ENCODE measurements at regions not wholly inside any gene's neighbourhood (a gene's known extent, or its start where the extent isn't known, plus 50 kb on each side); places are given as distances from the start of the nearest gene placed in this dataset.

- H3K79me1 ChIP-seq (ENCODE audit: low read depth, low read length): no peaks in the 10 kb centered on the region
- no peak overlapping the region for H3K18ac ChIP-seq (ENCODE audit: extremely low read depth, low read length)
- H2BK120ac ChIP-seq (replicated peaks; ENCODE audit: low read depth, low read length): no peak overlapping the region
- no peak overlapping the region for H3K9ac ChIP-seq (replicated peaks in 1 of 4; ENCODE audit: extremely low read depth in 1 of 4, low read depth in 3 of 4, low read length in 3 of 4)
- no peak overlapping the region for H4K5ac ChIP-seq (ENCODE audit: insufficient read length, low read depth, low read length)
- no peaks in the 10 kb centered on the region for H3K79me2 ChIP-seq (ENCODE audit: control insufficient read depth in 1 of 2, insufficient read depth in 2 of 2, low read length in 2 of 2)
- H3K4me1 ChIP-seq (replicated peaks in 1 of 4; ENCODE audit: control insufficient read depth in 3 of 4, insufficient read depth in 4 of 4, low read length in 3 of 4): no peaks in the 10 kb centered on the region
- H3K27me3 ChIP-seq (replicated peaks in 1 of 4; ENCODE audit: control insufficient read depth in 3 of 4, extremely low read depth in 1 of 4, insufficient read depth in 3 of 4, low read length in 3 of 4): no peaks in the 10 kb centered on the region; a peak in 1 of 7 replicates
- POLR2A ChIA-PET (ENCODE audit: partially characterized antibody): no interaction called here
- H4K91ac ChIP-seq (replicated peaks; ENCODE audit: insufficient read length, low read length): no peak overlapping the region
- no peak for DNase-seq (ENCODE audit: low read depth in 1 of 2, low spot score in 2 of 2)
- no peak overlapping the region for H3K4ac ChIP-seq (replicated peaks; ENCODE audit: insufficient read length, low read depth, low read length)
- no peak overlapping the region for H3K4me3 ChIP-seq (ENCODE audit: extremely low read depth in 1 of 4, insufficient read depth in 2 of 4, low read depth in 3 of 4, low read length in 4 of 4)
- H3K4me2 ChIP-seq (ENCODE audit: insufficient read depth in 1 of 2, low read depth in 2 of 2, low read length in 2 of 2): no peak overlapping the region
- no peaks in the 10 kb centered on the region for H3K23me2 ChIP-seq (ENCODE audit: low read depth, low read length)
- no peak overlapping the region for H2BK20ac ChIP-seq (ENCODE audit: low read length)
- no peak overlapping the region for H3K23ac ChIP-seq (ENCODE audit: insufficient read length)
- H4K20me1 ChIP-seq (replicated peaks in 1 of 2; ENCODE audit: control insufficient read depth in 1 of 2, insufficient read depth in 2 of 2, low read length in 2 of 2): no peaks in the 10 kb centered on the region
- 78% methylated on average over 5 of the region's 5 CpGs; no CpG with 5 or more reads in 1 of the 2 experiments for WGBS, 2 experiments (ENCODE audit: extremely low coverage in 1 of 2, insufficient coverage in 1 of 2, insufficient read length in 1 of 2, insufficient replicate concordance in 2 of 2, low coverage in 1 of 2, low lambda C conversion rate in 2 of 2, missing lambda C conversion rate in 1 of 2)
- H2AK5ac ChIP-seq (ENCODE audit: low read depth, low read length): no peak overlapping the region
- no peak overlapping the region for H3K14ac ChIP-seq (ENCODE audit: insufficient read length)
- H3K27ac ChIP-seq (ENCODE audit: low read depth, low read length): no peak overlapping the region
- no peak overlapping the region for H2AFZ ChIP-seq (ENCODE audit: low read length)
- FAIRE-seq: no peak
- no peak overlapping the region for H4K8ac ChIP-seq (ENCODE audit: extremely low read depth, insufficient read depth, low read length)
- CTCF ChIA-PET (ENCODE audit: partially characterized antibody): interaction anchor here (0.7 to 3.6 kb wide), 4 partner anchors 15 to 91 kb away, joined by 3 to 17 read pairs (median 5); no protein-coding TSS in a partner anchor
- H3K9me3 ChIP-seq (ENCODE audit: insufficient read depth in 2 of 2, low read depth in 1 of 2, low read length in 1 of 2): no peaks in the 10 kb centered on the region
- no peaks in the 10 kb centered on the region for H3K36me3 ChIP-seq (ENCODE audit: control insufficient read depth in 2 of 4, insufficient read depth in 4 of 4, low read length in 3 of 4)
- H2BK15ac ChIP-seq (ENCODE audit: low read length): no peak overlapping the region
- H3K56ac ChIP-seq (replicated peaks; ENCODE audit: insufficient read length, low read depth, low read length): no peak overlapping the region
- H2BK5ac ChIP-seq (ENCODE audit: low read depth, low read length): no peak overlapping the region
- H2BK12ac ChIP-seq (ENCODE audit: low read depth, low read length): no peak overlapping the region
- TF ChIP-seq RNF2 (IDR thresholded peaks at IDR 0.05; ENCODE audit: borderline replicate concordance, low read depth, low read length, missing control alignments, poor library complexity, severe bottlenecking) (no peak), EZH2 (IDR thresholded peaks at IDR 0.05; ENCODE audit: low read depth, low read length, severe bottlenecking) (no peak), SUZ12 (IDR thresholded peaks at IDR 0.05; ENCODE audit: low read length) (no peak), MAFK (IDR thresholded peaks at IDR 0.05; ENCODE audit: low read depth, low read length) (no peak), ATF3 (IDR thresholded peaks at IDR 0.05; ENCODE audit: insufficient read depth, low read depth, low read length) (no peak), GTF2F1 (IDR thresholded peaks at IDR 0.05; ENCODE audit: borderline replicate concordance, low read depth, low read length) (no peak), HDAC6 (IDR thresholded peaks at IDR 0.05; ENCODE audit: low read depth, low read length) (no peak), CHD1 (IDR thresholded peaks at IDR 0.05; ENCODE audit: low read depth, low read length) (no peak), MAX (IDR thresholded peaks at IDR 0.05) (no peak)
These were observed 166.3 kb upstream of the FSTL4 start for GRCh38 chr5:133778636-133779035.
